ENCODE measurements at regions not wholly inside any gene's neighbourhood (a gene's known extent, or its start where the extent isn't known, plus 50 kb on each side); places are given as distances from the start of the nearest gene placed in this dataset.

DNA sequence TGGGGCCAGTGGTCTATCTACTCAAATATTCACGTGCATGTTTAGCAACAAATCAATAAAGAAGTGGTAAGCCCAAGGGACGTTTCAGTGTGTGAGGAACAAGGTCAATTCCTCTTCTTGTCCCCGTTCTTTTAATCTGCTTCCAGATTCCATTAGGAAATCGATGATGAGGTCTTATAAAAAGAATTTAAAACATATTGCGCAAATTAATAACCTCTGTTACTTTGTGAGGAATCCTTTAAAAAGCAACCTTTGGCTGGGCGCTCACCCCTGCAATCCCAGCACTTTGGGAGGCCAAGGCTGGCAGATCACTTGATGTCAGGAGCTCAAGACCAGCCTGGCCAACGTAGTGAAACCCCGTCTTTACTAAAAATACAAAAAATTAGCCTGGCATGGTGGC, 113.0 kb upstream of the TMPRSS2 start:
- Histone ChIP-seq H3K27me3 (ENCODE audit: insufficient read depth, poor library complexity, severe bottlenecking) (no peaks in the 10 kb centered on the region), H3K4me3 (replicated peaks; ENCODE audit: insufficient read depth, low read length) (no peak overlapping the region), H3K27ac (replicated peaks) (no peak overlapping the region)
- DNase-seq (ENCODE audit: low read depth in 1 of 2, low spot score in 1 of 2), result no peak
- TF ChIP-seq POLR2AphosphoS5 (IDR thresholded peaks at IDR 0.05; ENCODE audit: low read depth) (no peak), REST (IDR thresholded peaks at IDR 0.05; ENCODE audit: insufficient replicate concordance, low read depth) (no peak), CTCF (IDR thresholded peaks at IDR 0.05; ENCODE audit: insufficient read depth, low read length) (no peak), SPI1 (IDR thresholded peaks at IDR 0.05; ENCODE audit: borderline replicate concordance, low read depth) (no peak), GABPA (IDR thresholded peaks at IDR 0.05; ENCODE audit: low read depth) (no peak)

DNA sequence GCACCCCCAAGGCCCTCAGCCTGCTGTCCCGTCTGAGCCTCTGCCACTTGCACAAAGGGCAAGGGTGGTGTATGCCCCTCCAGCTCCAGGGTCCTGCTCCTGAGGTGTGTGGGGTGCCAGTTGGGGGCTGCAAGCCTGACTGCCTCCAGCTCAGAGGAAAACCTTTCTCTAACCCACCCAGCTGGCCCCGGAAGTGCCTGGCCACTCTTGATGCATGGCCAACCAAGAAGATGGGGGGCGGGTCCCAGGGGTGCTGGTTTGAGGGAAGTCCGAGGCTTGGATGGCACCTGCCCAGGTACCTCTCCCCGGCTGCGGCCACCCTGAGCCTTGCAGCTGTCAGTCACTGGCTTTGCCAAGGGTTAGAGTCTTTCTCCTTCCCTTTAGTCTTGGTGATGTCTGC, 112.6 kb upstream of the TMPRSS2 start:
- no peak for DNase-seq (ENCODE audit: low read depth in 1 of 2, low spot score in 1 of 2)
- Histone ChIP-seq H3K27me3 (ENCODE audit: insufficient read depth, poor library complexity, severe bottlenecking) (peaks cover 3% of the 10 kb centered on the region), H3K27ac (replicated peaks) (no peak overlapping the region), H3K4me3 (replicated peaks; ENCODE audit: insufficient read depth, low read length) (no peak overlapping the region)
- no peak for TF ChIP-seq REST (IDR thresholded peaks at IDR 0.05; ENCODE audit: insufficient replicate concordance, low read depth)
- no peak for TF ChIP-seq SPI1 (IDR thresholded peaks at IDR 0.05; ENCODE audit: borderline replicate concordance, low read depth)
- TF ChIP-seq POLR2AphosphoS5 (IDR thresholded peaks at IDR 0.05; ENCODE audit: low read depth), result no peak
- no peak for TF ChIP-seq GABPA (IDR thresholded peaks at IDR 0.05; ENCODE audit: low read depth)
- TF ChIP-seq CTCF (IDR thresholded peaks at IDR 0.05; ENCODE audit: insufficient read depth, low read length), result no peak

DNA sequence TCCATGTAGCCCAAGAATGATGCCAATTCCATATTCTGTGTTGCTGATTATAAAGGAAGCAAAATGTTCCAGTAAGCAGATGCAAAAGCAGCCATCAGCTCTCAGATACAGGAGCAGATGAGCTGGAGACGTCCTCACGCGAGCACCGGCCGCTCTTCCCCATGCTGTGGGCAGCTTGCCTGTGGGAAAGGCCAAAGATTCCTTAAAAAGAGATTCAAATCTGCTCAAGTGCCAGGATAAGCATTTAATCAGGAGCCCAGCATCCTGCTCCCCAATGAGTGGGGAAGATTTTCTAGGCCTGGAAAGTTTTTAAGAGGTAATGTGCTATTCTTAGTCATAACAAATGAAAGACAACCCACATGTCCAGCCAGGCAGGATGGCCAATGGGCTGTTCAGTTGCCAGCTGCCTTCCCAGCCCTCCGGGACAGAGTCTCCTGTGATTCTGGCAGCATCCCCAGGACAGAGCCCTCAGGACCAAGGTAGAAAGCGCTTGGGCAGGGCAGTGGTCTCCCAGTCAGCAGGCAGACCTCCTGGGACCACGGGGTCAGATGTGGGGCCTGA, 108.2 kb upstream of the TMPRSS2 start:
- H3K27ac ChIP-seq (replicated peaks), result no peak overlapping the region
- H3K4me3 ChIP-seq (replicated peaks; ENCODE audit: insufficient read depth, low read length), result no peak overlapping the region
- peaks cover 3% of the 10 kb centered on the region for H3K27me3 ChIP-seq (ENCODE audit: insufficient read depth, poor library complexity, severe bottlenecking)
- no peak for DNase-seq (ENCODE audit: low read depth in 1 of 2, low spot score in 1 of 2)
- no peak for TF ChIP-seq CTCF (IDR thresholded peaks at IDR 0.05; ENCODE audit: insufficient read depth, low read length)
- no peak for TF ChIP-seq POLR2AphosphoS5 (IDR thresholded peaks at IDR 0.05; ENCODE audit: low read depth)
- no peak for TF ChIP-seq REST (IDR thresholded peaks at IDR 0.05; ENCODE audit: insufficient replicate concordance, low read depth)
- no peak for TF ChIP-seq GABPA (IDR thresholded peaks at IDR 0.05; ENCODE audit: low read depth)
- TF ChIP-seq SPI1 (IDR thresholded peaks at IDR 0.05; ENCODE audit: borderline replicate concordance, low read depth), result no peak
